ENCODE measurements at regions not wholly inside any gene's neighbourhood (a gene's known extent, or its start where the extent isn't known, plus 50 kb on each side); places are given as distances from the start of the nearest gene placed in this dataset.

DNA sequence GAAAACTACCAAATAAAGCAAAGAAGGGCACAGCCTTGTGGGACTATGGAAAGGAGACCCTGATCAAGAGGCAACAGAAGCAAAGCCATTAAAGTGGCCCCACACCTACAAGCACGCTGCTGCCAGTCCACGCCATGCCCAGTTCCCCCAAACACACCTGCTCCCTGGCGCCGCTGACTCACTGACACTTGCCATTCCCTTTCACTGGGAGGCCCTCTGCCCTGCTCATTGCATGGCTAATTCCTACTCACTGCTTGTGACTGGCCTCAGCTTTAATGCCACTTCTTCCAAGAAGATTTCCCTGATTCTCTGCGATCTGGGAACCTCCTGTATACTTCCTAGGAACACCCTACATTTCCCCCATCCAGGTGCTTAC is 71.2 kb upstream of the TAF1L start:
- DNase-seq (ENCODE audit: low spot score) = no peak
- TF ChIP-seq, protein P1, sequence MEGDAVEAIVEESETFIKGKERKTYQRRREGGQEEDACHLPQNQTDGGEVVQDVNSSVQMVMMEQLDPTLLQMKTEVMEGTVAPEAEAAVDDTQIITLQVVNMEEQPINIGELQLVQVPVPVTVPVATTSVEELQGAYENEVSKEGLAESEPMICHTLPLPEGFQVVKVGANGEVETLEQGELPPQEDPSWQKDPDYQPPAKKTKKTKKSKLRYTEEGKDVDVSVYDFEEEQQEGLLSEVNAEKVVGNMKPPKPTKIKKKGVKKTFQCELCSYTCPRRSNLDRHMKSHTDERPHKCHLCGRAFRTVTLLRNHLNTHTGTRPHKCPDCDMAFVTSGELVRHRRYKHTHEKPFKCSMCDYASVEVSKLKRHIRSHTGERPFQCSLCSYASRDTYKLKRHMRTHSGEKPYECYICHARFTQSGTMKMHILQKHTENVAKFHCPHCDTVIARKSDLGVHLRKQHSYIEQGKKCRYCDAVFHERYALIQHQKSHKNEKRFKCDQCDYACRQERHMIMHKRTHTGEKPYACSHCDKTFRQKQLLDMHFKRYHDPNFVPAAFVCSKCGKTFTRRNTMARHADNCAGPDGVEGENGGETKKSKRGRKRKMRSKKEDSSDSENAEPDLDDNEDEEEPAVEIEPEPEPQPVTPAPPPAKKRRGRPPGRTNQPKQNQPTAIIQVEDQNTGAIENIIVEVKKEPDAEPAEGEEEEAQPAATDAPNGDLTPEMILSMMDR (IDR thresholded peaks at IDR 0.05; ENCODE audit: borderline replicate concordance, control extremely low read depth, extremely low read depth, insufficient read depth, missing control alignments) = no peak
- in situ Hi-C loops (cut with MboI; ENCODE audit: low sequenced_read_pairs, unreplicated experiment) = loop anchor here (10.0 kb wide), 1 partner anchor 322 kb away; the partner anchor contains the start of gene ACO1

DNA sequence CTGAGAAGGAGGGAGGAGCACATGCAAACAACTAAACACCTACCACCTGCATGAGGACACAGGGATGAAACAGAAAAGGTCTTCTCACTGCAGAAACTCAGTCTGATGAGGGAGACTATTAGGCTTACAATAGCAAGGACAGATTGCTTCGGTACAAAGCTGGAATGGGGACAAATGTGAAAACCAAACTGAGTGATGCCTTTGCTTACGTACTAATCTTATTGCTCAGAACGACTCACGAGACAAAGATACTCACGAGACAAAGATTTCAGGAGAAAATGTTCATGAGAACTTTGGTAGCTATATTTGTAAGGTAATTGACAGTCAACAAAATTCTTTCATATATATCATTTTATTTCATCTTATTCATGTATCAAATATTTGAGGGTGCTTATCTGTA is 71.9 kb upstream of the TAF1L start:
- DNase-seq (ENCODE audit: low spot score) = no peak

DNA sequence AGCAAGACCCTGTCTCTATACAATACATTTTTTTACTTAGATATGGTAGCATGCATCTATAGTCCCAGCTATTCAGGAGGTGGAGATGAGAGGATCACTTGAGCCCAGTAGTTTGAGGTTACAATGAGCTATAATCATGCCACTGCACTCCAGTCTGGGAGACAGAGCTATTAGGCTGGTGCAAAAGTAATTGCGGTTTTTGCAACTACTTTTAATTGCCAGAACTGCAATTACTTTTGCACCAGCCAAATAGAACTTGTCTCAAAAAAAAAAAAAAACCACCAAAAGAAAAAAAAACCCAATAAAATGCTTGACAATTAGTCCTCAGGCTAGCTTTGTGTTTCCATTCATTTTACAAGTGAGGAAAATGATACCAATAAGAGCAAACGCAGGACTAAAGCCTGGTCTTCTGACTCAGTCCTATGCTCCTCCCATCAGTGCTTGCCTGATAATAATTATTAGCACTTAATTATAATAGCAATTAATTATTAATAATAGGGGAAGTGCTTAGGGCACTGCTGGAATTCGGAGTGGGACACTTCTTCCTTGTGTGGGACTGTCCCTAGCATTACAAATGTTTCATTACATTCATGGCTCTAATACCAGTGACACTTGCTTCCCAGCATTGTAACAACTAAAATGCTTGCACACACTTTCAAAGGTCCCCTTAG is 73.1 kb upstream of the TAF1L start:
- no peak for DNase-seq (ENCODE audit: low spot score)
- TF ChIP-seq, protein P1 (IDR thresholded peaks at IDR 0.05; ENCODE audit: borderline replicate concordance, control extremely low read depth, extremely low read depth, insufficient read depth, missing control alignments) = no peak
- in situ Hi-C loops (cut with MboI; ENCODE audit: low sequenced_read_pairs, unreplicated experiment) = loop anchor here (10.0 kb wide), 1 partner anchor 324 kb away; the partner anchor contains the start of gene ACO1

More for the DNA sequence above, 71.9 kb upstream of the TAF1L start:
- in situ Hi-C loops (cut with MboI; ENCODE audit: low sequenced_read_pairs, unreplicated experiment) = loop anchor here (10.0 kb wide), 1 partner anchor 323 kb away; the partner anchor contains the start of gene ACO1
- TF ChIP-seq, protein P1 (IDR thresholded peaks at IDR 0.05; ENCODE audit: borderline replicate concordance, control extremely low read depth, extremely low read depth, insufficient read depth, missing control alignments) = no peak

DNA sequence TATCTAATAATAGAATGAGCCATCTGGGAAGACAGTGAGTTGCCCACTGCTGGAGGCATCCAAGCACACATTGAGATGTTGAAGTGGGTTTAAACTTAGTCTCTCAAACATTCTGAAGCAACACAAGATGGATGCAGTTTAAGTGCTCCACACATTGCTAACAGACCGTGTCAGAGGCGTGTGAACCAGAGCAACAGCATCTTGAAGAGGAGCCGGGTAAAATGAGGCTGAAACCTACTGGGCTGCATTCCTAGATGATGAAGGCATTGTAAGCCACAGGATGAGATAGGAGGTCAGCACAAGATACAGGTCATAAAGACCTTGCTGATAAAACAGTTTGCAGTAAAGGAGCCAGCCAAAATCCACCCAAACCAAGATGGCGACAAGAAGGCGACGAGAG is 73.5 kb upstream of the TMEM215 start:
- TF ChIP-seq, protein P1 (IDR thresholded peaks at IDR 0.05; ENCODE audit: borderline replicate concordance, control extremely low read depth, extremely low read depth, insufficient read depth, missing control alignments) = no peak
- DNase-seq (ENCODE audit: low spot score) = no peak
- in situ Hi-C loops (cut with MboI; ENCODE audit: low sequenced_read_pairs, unreplicated experiment) = loop anchor here (10.0 kb wide), 1 partner anchor 325 kb away; the partner anchor contains the start of gene ACO1

DNA sequence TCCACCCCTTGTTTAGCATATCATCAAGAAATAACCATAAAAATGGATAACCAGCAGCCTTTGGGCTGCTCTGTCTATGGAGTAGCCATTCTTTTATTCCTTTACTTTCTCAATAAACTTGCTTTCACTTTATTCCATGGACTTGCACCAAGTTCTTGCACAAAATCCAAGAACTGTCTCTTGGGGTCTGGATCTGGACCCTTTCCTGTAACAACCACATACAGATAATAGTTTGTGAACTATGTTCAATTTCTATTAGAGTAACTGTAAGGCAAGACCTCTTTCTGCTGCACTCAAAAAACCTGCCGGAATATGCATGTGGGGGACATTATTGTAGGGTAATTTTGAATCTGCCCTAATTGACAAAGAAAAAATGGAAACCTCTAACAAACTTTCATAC is 66.9 kb upstream of the TMEM215 start:
- DNase-seq (ENCODE audit: low spot score) = no peak
- TF ChIP-seq, protein P1 (IDR thresholded peaks at IDR 0.05; ENCODE audit: borderline replicate concordance, control extremely low read depth, extremely low read depth, insufficient read depth, missing control alignments) = no peak
- in situ Hi-C loops (cut with MboI; ENCODE audit: low sequenced_read_pairs, unreplicated experiment) = no loop called here

DNA sequence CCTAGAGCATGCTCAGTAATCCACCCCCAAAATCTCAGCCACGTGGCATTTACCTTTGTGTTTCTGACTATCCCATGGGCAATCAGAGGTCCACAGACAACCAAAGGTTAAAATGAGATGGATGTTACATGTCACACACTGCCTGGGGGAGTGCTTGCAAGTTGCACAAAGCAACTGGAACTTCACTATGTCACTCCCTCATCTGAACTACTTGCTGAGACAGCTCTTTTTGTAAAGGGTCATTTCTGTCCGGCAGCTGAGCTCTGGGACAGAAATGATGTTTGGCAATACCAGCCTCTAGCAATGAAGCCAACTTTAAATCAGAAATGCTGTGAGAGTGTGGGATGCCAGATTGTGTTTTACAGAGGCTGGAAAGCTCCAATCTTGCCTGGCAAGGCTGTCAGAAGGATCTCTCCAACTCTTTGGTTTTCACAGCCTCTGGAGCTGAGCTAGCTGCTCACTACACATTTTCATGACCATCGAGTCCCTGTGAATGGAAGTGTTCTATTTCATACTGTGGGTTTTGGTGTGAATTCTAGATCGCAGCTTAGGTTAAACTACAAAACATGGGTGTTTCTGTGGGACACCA is 66.3 kb upstream of the TMEM215 start:
- TF ChIP-seq, protein P1 (IDR thresholded peaks at IDR 0.05; ENCODE audit: borderline replicate concordance, control extremely low read depth, extremely low read depth, insufficient read depth, missing control alignments) = no peak
- in situ Hi-C loops (cut with MboI; ENCODE audit: low sequenced_read_pairs, unreplicated experiment) = no loop called here
- no peak for DNase-seq (ENCODE audit: low spot score)

Data from GM13976 (cell line).